Heart right ventricle (tissue), 16 donors: ENCODE measurements at regions not wholly inside any gene's neighbourhood (a gene's known extent, or its start where the extent isn't known, plus 50 kb on each side); places are given as distances from the start of the nearest gene placed in this dataset.
"Not testable (repeated sequence)": the region's sequence is repeated elsewhere in the genome, so short reads cannot be mapped to it uniquely, and the experiment has no call there.

Source experiments
- ATAC-seq, 8 donors: fragments of 200-7000 bp; cut with Tn5 transposase; one replicate each; pipeline ENCODE4 v1.9.1; 2020; ENCODE audit warnings: mild to moderate bottlenecking in 8 of 8, moderate library complexity in 8 of 8, moderate number of reproducible peaks in 1 of 8
- DNase-seq, 2 donors: peaks; one replicate each; pipeline ENCODE4 v3.0.0-alpha.2; 2020
- H3K27ac ChIP-seq, 10 donors: fragments of 200-600 bp; sonication (generic) in 2 of 10; one replicate each; pipeline versions ENCODE4 v1.5.0 to v1.8.0; 2020 to 2022; ENCODE audit warnings: mild to moderate bottlenecking in 3 of 10
- H3K27me3 ChIP-seq, 7 donors: fragments of 200-600 bp; one replicate each; pipeline ENCODE4 v1.8.0; 2021 to 2022; ENCODE audit warnings: mild to moderate bottlenecking in 2 of 7
- H3K36me3 ChIP-seq, 9 donors: fragments of 200-600 bp; sonication (generic) in 1 of 9; one replicate each; pipeline versions ENCODE4 v1.5.0 to v1.8.0; 2020 to 2022; ENCODE audit warnings: mild to moderate bottlenecking in 2 of 9
- H3K4me1 ChIP-seq, 9 donors: fragments of 200-600 bp; sonication (generic) in 1 of 9; one replicate each; pipeline versions ENCODE4 v1.5.0 to v1.8.0; 2020 to 2022; ENCODE audit warnings: mild to moderate bottlenecking in 4 of 9
- H3K4me3 ChIP-seq, 10 donors: fragments of 200-600 bp; sonication (generic) in 2 of 10; one replicate each; pipeline versions ENCODE4 v1.5.0 to v1.8.0; 2020 to 2022; ENCODE audit warnings: mild to moderate bottlenecking in 7 of 10, moderate library complexity in 2 of 10
- H3K9me3 ChIP-seq, 11 donors: fragments of 200-600 bp in 10 of 11; sonication (generic) in 2 of 11; one replicate each; pipeline versions ENCODE4 v1.5.0 to v1.8.0; 2013 to 2022; ENCODE audit warnings: mild to moderate bottlenecking in 2 of 11, control low read depth in 1 of 11, moderate library complexity in 1 of 11
- CTCF ChIP-seq, 9 donors: fragments of 200-600 bp; sonication (generic) in 2 of 9; IDR thresholded peaks; one replicate each; pipeline versions ENCODE4 v1.5.0 to v1.8.0; 2021 to 2022; ENCODE audit warnings: antibody characterized with exemption in 9 of 9, mild to moderate bottlenecking in 5 of 9, moderate library complexity in 1 of 9
- WGBS, 2 donors: extraction: QIAGEN DNeasy Blood & Tissue Kit; methylation state at CpG; one replicate each; pipeline ENCODE4 v1.1.7; 2013; ENCODE audit warnings: inconsistent platforms in 1 of 2; 5-methylcytosine and 5-hydroxymethylcytosine counted together
- intact Hi-C, 10 donors: fragments of 100-400 bp; cut with DNase I; formaldehyde crosslinking; loops; one replicate each; pipeline versions ENCODE4 v1.11.1 to v1.14.2; 2022
- donor health status: Arrhythmogenic right ventricular cardiomyopathy.
- donor health status: ischemic (EF 13 %, LVEDD 7.1; RV severe dilation, severe dysfunction).
- donor health status: healthy with polysubstance abuse.
- donor health status: DM: no; HTN: yes; CAD: no.
- donor health status: DM: no; HTN: no; CAD: no.
- donor health status: ischemic (EF 25% LVEDD 6.9; RV normal size, moderate dysfunction).
- donor health status: ischemic (EF 25% LVEDD 5.7; RV mildly dilated, moderate dysfunction).
- donor health status: healthy.
- donor health status: DM: yes; HTN: yes; CAD: no.
- donor health status: Ischemic cardiomyopathy.
- donor health status: ischemic (EF 35%, LVEDD 5.7; RV mildly dilated, moderate dysfunction).
- donor health status: nonischemic (EF 11% LVEDD 7.7; RV severe dilation, severe dysfunction).
- donor health status: DM: yes; HTN: yes; CAD: no.
- donor health status: PGD.
- donor health status: ischemic (EF 29% LVEDD 5.4; RV normal size, mild dysfunction).
- donor health status: nonischemic (EF 23%, LVEDD 6.1; RV moderate dilation, normal function).

- 74 to 79% methylated on average over 7 of the region's 7 CpGs for WGBS, 2 donors
- Histone ChIP-seq H3K4me3 (no peak overlapping the region), H3K27ac (no peak overlapping the region), H3K4me1 (no peaks in the 10 kb centered on the region), H3K27me3 (no peaks in the 10 kb centered on the region), H3K36me3 (no peaks in the 10 kb centered on the region), H3K9me3 (peaks cover 0 to under 1% (median 0%) of the 10 kb centered on the region in 11 donors)
- DNase-seq (no peak), ATAC-seq (no peak)
- intact Hi-C loops, result no loop called here
- no peak for TF ChIP-seq CTCF (IDR thresholded peaks at IDR 0.05)
These were observed 757.3 kb downstream of the SI start for GRCh38 chr3:164320962-164321361.

GRCh38 chr3:164306042-164306441 lies 772.3 kb downstream of the SI start:
- TF ChIP-seq CTCF (IDR thresholded peaks at IDR 0.05), result no peak
- DNase-seq, result no peak
- H3K9me3 ChIP-seq, result peaks cover 0 to 21% (median 0%) of the 10 kb centered on the region in 11 donors

GRCh38 chr3:164303894-164304293 lies 774.4 kb downstream of the SI start:
- intact Hi-C loops, result no loop called here
- TF ChIP-seq CTCF (IDR thresholded peaks at IDR 0.05), result no peak
- Histone ChIP-seq H3K36me3 (no peaks in the 10 kb centered on the region), H3K27me3 (no peaks in the 10 kb centered on the region), H3K9me3 (peaks cover 0 to 8% (median 0%) of the 10 kb centered on the region in 11 donors), H3K27ac (no peak overlapping the region), H3K4me3 (no peak overlapping the region), H3K4me1 (no peaks in the 10 kb centered on the region)
- WGBS, 2 donors, result 35 to 37% methylated on average over 1 of the region's 1 CpG
- ATAC-seq, result no peak
- DNase-seq, result no peak

More at GRCh38 chr3:164306042-164306441, 772.3 kb downstream of the SI start:
- no peak for ATAC-seq
- Histone ChIP-seq H3K4me1 (no peaks in the 10 kb centered on the region), H3K4me3 (no peak overlapping the region), H3K27ac (no peak overlapping the region), H3K27me3 (no peaks in the 10 kb centered on the region), H3K36me3 (no peaks in the 10 kb centered on the region)
- intact Hi-C loops, result no loop called here

- Histone ChIP-seq H3K36me3 (no peaks in the 10 kb centered on the region), H3K27ac (no peak overlapping the region), H3K4me1 (no peaks in the 10 kb centered on the region), H3K9me3 (peaks cover 0 to 8% (median 0%) of the 10 kb centered on the region in 11 donors), H3K4me3 (no peak overlapping the region), H3K27me3 (no peaks in the 10 kb centered on the region)
- intact Hi-C loops, result no loop called here
- TF ChIP-seq CTCF (IDR thresholded peaks at IDR 0.05), result no peak
- no peak for ATAC-seq
- no peak for DNase-seq
These were observed 775.7 kb downstream of the SI start for GRCh38 chr3:164302622-164303021.

- not testable (repeated sequence) for DNase-seq
These were observed 786.8 kb downstream of the SI start for GRCh38 chr3:164291486-164291885.

More at GRCh38 chr3:164291486-164291885, 786.8 kb downstream of the SI start:
- H3K27ac ChIP-seq, H3K36me3 ChIP-seq, ATAC-seq, H3K4me3 ChIP-seq, H3K9me3 ChIP-seq, H3K4me1 ChIP-seq, H3K27me3 ChIP-seq, intact Hi-C loops: not testable (repeated sequence)
- 94 to 96% methylated on average over 23 of the region's 23 CpGs for WGBS, 2 donors
